K562 (cell line): ENCODE measurements at regions not wholly inside any gene's neighbourhood (a gene's known extent, or its start where the extent isn't known, plus 50 kb on each side); places are given as distances from the start of the nearest gene placed in this dataset.

ENCODE experiments used
- ATAC-seq: fragments of 200-7000 bp; cut with Tn5 transposase; 3 replicates; pipeline ENCODE4 v1.9.1; 2020; ENCODE audit warnings: moderate library complexity
- BruUV-seq: library from RNA; stranded (reverse); fragments of 400-500 nt; replicated peaks from 2 replicates; lab custom pipeline; 2021; lab: Mats Ljungman, UMichigan
- CTCF ChIA-PET: fragments of 300-600 bp; formaldehyde crosslinking; extraction: SDS; loops from one replicate; lab custom pipeline; 2021; ENCODE audit warnings: low intra/inter-chr PET ratio; lab: Yijun Ruan, JAX
- POLR2A ChIA-PET: fragments of 300-600, 350-650 bp; sonication (Branson Sonifier 250); formaldehyde crosslinking; extraction: SDS; loops from one replicate; lab custom pipeline; 2021; ENCODE audit warnings: antibody characterized with exemption, inconsistent platforms; lab: Yijun Ruan, JAX
- DNase-seq, 4 experiments: peaks; one replicate each; pipeline versions ENCODE4 v3.0.0 to v3.0.0-alpha.2; 2011 to 2018; ENCODE audit warnings: low spot score in 3 of 4, mixed read lengths in 3 of 4; ENCODE audit errors: extremely low read depth in 1 of 4
- FAIRE-seq: peaks from 2 replicates; lab custom pipeline; 2011; peaks lifted over from hg19 to GRCh38; lab: Jason Lieb, UNC
- H2AFZ ChIP-seq: 2 replicates; pipeline ENCODE4 v1.6.0; 2011; ENCODE audit warnings: low read depth, low read length, control low read depth, inconsistent platforms
- H3K27ac ChIP-seq: fragments of 200-600 bp; 3 replicates; pipeline ENCODE4 v1.8.0; 2011; ENCODE audit warnings: low read depth, mild to moderate bottlenecking, control low read depth, inconsistent platforms, low read length, moderate library complexity, mixed read lengths; ENCODE audit errors: extremely low read depth
- H3K27me3 ChIP-seq, 2 experiments: fragments of 300-600 bp in 1 of 2; 2 replicates in 1 of 2; 3 replicates in 1 of 2; pipeline versions ENCODE4 v1.6.0 to v1.8.0; 2011; ENCODE audit warnings: inconsistent platforms in 2 of 2, low read length in 2 of 2, mild to moderate bottlenecking in 1 of 2, mixed read lengths in 1 of 2, moderate library complexity in 1 of 2; ENCODE audit not compliant: control insufficient read depth in 2 of 2, insufficient read depth in 2 of 2
- H3K36me3 ChIP-seq: fragments of 300-600 bp; 3 replicates; pipeline ENCODE4 v1.8.0; 2011; ENCODE audit warnings: mild to moderate bottlenecking, low read length, inconsistent platforms; ENCODE audit not compliant: control insufficient read depth, insufficient read depth
- H3K4me1 ChIP-seq, 2 experiments: fragments of 200-600 bp in 1 of 2; replicated peaks in 1 of 2; 2 replicates in 1 of 2; 3 replicates in 1 of 2; pipeline versions ENCODE4 v1.5.1 to v1.8.0; 2011; ENCODE audit warnings: inconsistent platforms in 2 of 2, low read length in 2 of 2, mild to moderate bottlenecking in 1 of 2, mixed read lengths in 1 of 2, moderate library complexity in 1 of 2; ENCODE audit not compliant: control insufficient read depth in 2 of 2, insufficient read depth in 2 of 2
- H3K4me2 ChIP-seq: 2 replicates; pipeline ENCODE4 v1.6.1; 2011; ENCODE audit warnings: low read length, control low read depth, inconsistent platforms, mixed read lengths; ENCODE audit not compliant: insufficient read depth
- H3K4me3 ChIP-seq: fragments of 200-600 bp; sonication (generic), shearing (Covaris generic); 2 replicates; pipeline ENCODE4 v1.5.1; 2016; ENCODE audit warnings: control low read depth, inconsistent platforms
- H3K79me2 ChIP-seq: fragments of 200-600 bp; 3 replicates; pipeline ENCODE4 v1.8.0; 2011; ENCODE audit warnings: low read length, inconsistent platforms; ENCODE audit not compliant: control insufficient read depth, insufficient read depth
- H3K9ac ChIP-seq, 2 experiments: 2 replicates each; pipeline versions ENCODE4 v1.6.0 to v1.6.1; 2011; ENCODE audit warnings: low read depth in 2 of 2, low read length in 2 of 2, control low read depth in 1 of 2, inconsistent platforms in 1 of 2, mild to moderate bottlenecking in 1 of 2, mixed read lengths in 1 of 2; ENCODE audit not compliant: insufficient read depth in 1 of 2
- H3K9me1 ChIP-seq: one replicate; pipeline ENCODE4 v1.6.0; 2011; ENCODE audit warnings: inconsistent platforms, mild to moderate bottlenecking, low read length, moderate library complexity; ENCODE audit not compliant: control insufficient read depth, insufficient read depth
- H3K9me3 ChIP-seq: replicated peaks from 2 replicates; pipeline ENCODE4 v1.5.1; 2011; ENCODE audit warnings: low read depth, low read length, inconsistent platforms; ENCODE audit not compliant: control insufficient read depth, insufficient read depth
- H4K20me1 ChIP-seq: replicated peaks from 2 replicates; pipeline ENCODE4 v1.6.1; 2011; ENCODE audit warnings: low read length, inconsistent platforms, mixed read lengths; ENCODE audit not compliant: control insufficient read depth, insufficient read depth
- CCAR2 ChIP-seq: fragments of 200-400 bp; formaldehyde crosslinking; IDR thresholded peaks from 2 replicates; pipeline ENCODE4 v1.6.1; 2017; ENCODE audit warnings: mild to moderate bottlenecking, low read depth, low read length
- ZBTB40 ChIP-seq, 2 experiments: fragments of 450-650 bp in 1 of 2; sonication (generic) in 1 of 2; formaldehyde crosslinking in 1 of 2; IDR thresholded peaks; 2 replicates each; pipeline versions ENCODE4 v1.7.1 to v1.9.0; 2016 to 2022; ENCODE audit warnings: inconsistent platforms in 1 of 2, mild to moderate bottlenecking in 1 of 2, missing genetic modification reagents in 1 of 2
- WGBS: fragments of 100-300 bp; shearing (Covaris generic); methylation state at CpG from one replicate; pipeline ENCODE4 v1.1.6; 2016; ENCODE audit warnings: low coverage, mixed read lengths; ENCODE audit not compliant: insufficient coverage; ENCODE audit errors: missing lambda C conversion rate; 5-methylcytosine and 5-hydroxymethylcytosine counted together
- in situ Hi-C: fragments of 300-500 bp; cut with MboI; formaldehyde crosslinking; loops from 4 replicates; pipeline ENCODE4 v1.15.0; 2018; ENCODE audit warnings: inconsistent platforms, mixed read lengths
- intact Hi-C: fragments of 100-400 bp; cut with micrococcal nuclease; formaldehyde crosslinking; loops from 2 replicates; pipeline ENCODE4 v1.14.2; 2022

- WGBS: 0% methylated on average over 3 of the region's 3 CpGs
Measured at GRCh38 chr6:45787384-45787783, 228.3 kb downstream of the CLIC5 start.

More at GRCh38 chr6:45787384-45787783, 228.3 kb downstream of the CLIC5 start:
- no peak for FAIRE-seq
- no peaks in the 10 kb centered on the region for H4K20me1 ChIP-seq
- DNase-seq: no peak
- intact Hi-C loops (no loop called here), in situ Hi-C loops (no loop called here)
- ChIA-PET POLR2A (no interaction called here), CTCF (no interaction called here)
- no peaks in the 10 kb centered on the region for H3K9me1 ChIP-seq
- BruUV-seq: no TSS peak
- no peak overlapping the region for H3K27ac ChIP-seq
- H3K36me3 ChIP-seq: no peaks in the 10 kb centered on the region; the same call in 2 of the 3 replicates
- H3K79me2 ChIP-seq: no peaks in the 10 kb centered on the region
- H3K4me3 ChIP-seq: no peak overlapping the region
- H3K9ac ChIP-seq: no peak overlapping the region
- peak; percentile 84 for TF ChIP-seq ZBTB40 (IDR thresholded peaks at IDR 0.05)
- no peak for TF ChIP-seq ZBTB40 (CRISPR knock-in tag; IDR thresholded peaks at IDR 0.05)
- TF ChIP-seq CCAR2: no peak
- ATAC-seq: no peak
- no peaks in the 10 kb centered on the region for H3K4me1 ChIP-seq
- no peaks in the 10 kb centered on the region for H3K9me3 ChIP-seq
- peaks cover 0 to 7% of the 10 kb centered on the region in 2 experiments; a peak in 3 of 5 replicates for H3K27me3 ChIP-seq
- no peak overlapping the region for H3K4me2 ChIP-seq
- no peak overlapping the region for H2AFZ ChIP-seq
